ENCODE measurements at regions not wholly inside any gene's neighbourhood (a gene's known extent, or its start where the extent isn't known, plus 50 kb on each side); places are given as distances from the start of the nearest gene placed in this dataset.

- no peaks in the 10 kb centered on the region for H3K9me3 ChIP-seq (ENCODE audit: control insufficient read depth, low read length)
- no peaks in the 10 kb centered on the region for H3K36me3 ChIP-seq (ENCODE audit: control insufficient read depth in 1 of 2, insufficient read depth in 2 of 2, low read length in 1 of 2)
- ATAC-seq (ENCODE audit: low FRiP score) (no peak), DNase-seq (no peak)
- WGBS, 2 donors = 86 to 91% methylated on average over 5 of the region's 5 CpGs
- no peaks in the 10 kb centered on the region for H3K27me3 ChIP-seq (ENCODE audit: control insufficient read depth in 1 of 2, insufficient read depth in 2 of 2, low read length in 1 of 2)
- intact Hi-C loops (cut with DNase I) = no loop called here
- no peak overlapping the region for H3K27ac ChIP-seq (ENCODE audit: low read depth in 1 of 2, low read length in 2 of 2)
- no peaks in the 10 kb centered on the region for H3K4me1 ChIP-seq (ENCODE audit: control insufficient read depth in 1 of 2, insufficient read depth in 2 of 2, low read length in 2 of 2)
- no peak overlapping the region for H3K4me3 ChIP-seq (ENCODE audit: low read length in 2 of 2)
These were observed 96.7 kb upstream of the RBBP6 start for GRCh38 chr16:24442631-24443030.

- Histone ChIP-seq H3K36me3 (ENCODE audit: control insufficient read depth in 1 of 2, insufficient read depth in 2 of 2, low read length in 1 of 2) (no peaks in the 10 kb centered on the region), H3K9me3 (ENCODE audit: control insufficient read depth, low read length) (no peaks in the 10 kb centered on the region), H3K4me1 (ENCODE audit: control insufficient read depth in 1 of 2, insufficient read depth in 2 of 2, low read length in 2 of 2) (no peaks in the 10 kb centered on the region), H3K27ac (ENCODE audit: low read depth in 1 of 2, low read length in 2 of 2) (no peak overlapping the region), H3K27me3 (ENCODE audit: control insufficient read depth in 1 of 2, insufficient read depth in 2 of 2, low read length in 1 of 2) (no peaks in the 10 kb centered on the region), H3K4me3 (ENCODE audit: low read length in 2 of 2) (no peak overlapping the region)
- intact Hi-C loops (cut with DNase I) = no loop called here
- DNase-seq (no peak), ATAC-seq (ENCODE audit: low FRiP score) (no peak)
- 88% methylated on average over 8 of the region's 8 CpGs for WGBS, 2 donors
These were observed 94.2 kb upstream of the RBBP6 start for GRCh38 chr16:24445216-24445615.

GRCh38 chr16:24446189-24446588, 93.2 kb upstream of the RBBP6 start:
- H3K27me3 ChIP-seq (ENCODE audit: control insufficient read depth in 1 of 2, insufficient read depth in 2 of 2, low read length in 1 of 2) = no peaks in the 10 kb centered on the region
- no peak for DNase-seq
- H3K4me3 ChIP-seq (ENCODE audit: low read length in 2 of 2) = no peak overlapping the region
- H3K36me3 ChIP-seq (ENCODE audit: control insufficient read depth in 1 of 2, insufficient read depth in 2 of 2, low read length in 1 of 2) = no peaks in the 10 kb centered on the region
- no peaks in the 10 kb centered on the region for H3K9me3 ChIP-seq (ENCODE audit: control insufficient read depth, low read length)
- H3K27ac ChIP-seq (ENCODE audit: low read depth in 1 of 2, low read length in 2 of 2) = no peak overlapping the region
- no peak for ATAC-seq (ENCODE audit: low FRiP score)
- intact Hi-C loops (cut with DNase I) = no loop called here
- H3K4me1 ChIP-seq (ENCODE audit: control insufficient read depth in 1 of 2, insufficient read depth in 2 of 2, low read length in 2 of 2) = no peaks in the 10 kb centered on the region
- WGBS, 2 donors = 91 to 96% methylated on average over 3 of the region's 3 CpGs

GRCh38 chr16:24452724-24453123, 86.6 kb upstream of the RBBP6 start:
- Histone ChIP-seq H3K4me3 (ENCODE audit: low read length in 2 of 2) (no peak overlapping the region), H3K27me3 (ENCODE audit: control insufficient read depth in 1 of 2, insufficient read depth in 2 of 2, low read length in 1 of 2) (no peaks in the 10 kb centered on the region), H3K4me1 (ENCODE audit: control insufficient read depth in 1 of 2, insufficient read depth in 2 of 2, low read length in 2 of 2) (no peaks in the 10 kb centered on the region), H3K9me3 (ENCODE audit: control insufficient read depth, low read length) (peaks cover 2% of the 10 kb centered on the region), H3K27ac (ENCODE audit: low read depth in 1 of 2, low read length in 2 of 2) (no peak overlapping the region), H3K36me3 (ENCODE audit: control insufficient read depth in 1 of 2, insufficient read depth in 2 of 2, low read length in 1 of 2) (no peaks in the 10 kb centered on the region)
- no peak for ATAC-seq (ENCODE audit: low FRiP score)
- DNase-seq = no peak
- intact Hi-C loops (cut with DNase I) = no loop called here
- WGBS, 2 donors = 79 to 80% methylated on average over 3 of the region's 3 CpGs

GRCh38 chr16:24463196-24463945, 76.0 kb upstream of the RBBP6 start:
- Histone ChIP-seq H3K9me3 (ENCODE audit: control insufficient read depth, low read length) (peaks cover 6% of the 10 kb centered on the region), H3K4me1 (ENCODE audit: control insufficient read depth in 1 of 2, insufficient read depth in 2 of 2, low read length in 2 of 2) (no peaks in the 10 kb centered on the region), H3K27me3 (ENCODE audit: control insufficient read depth in 1 of 2, insufficient read depth in 2 of 2, low read length in 1 of 2) (peaks cover 0 to 3% of the 10 kb centered on the region in 2 donors), H3K4me3 (ENCODE audit: low read length in 2 of 2) (no peak overlapping the region), H3K36me3 (ENCODE audit: control insufficient read depth in 1 of 2, insufficient read depth in 2 of 2, low read length in 1 of 2) (no peaks in the 10 kb centered on the region), H3K27ac (ENCODE audit: low read depth in 1 of 2, low read length in 2 of 2) (no peak overlapping the region)
- intact Hi-C loops (cut with DNase I) = no loop called here
- DNase-seq (no peak), ATAC-seq (ENCODE audit: low FRiP score) (no peak)
- 59 to 61% methylated on average over 10 of the region's 10 CpGs for WGBS, 2 donors

- 50 to 58% methylated on average over 7 of the region's 7 CpGs for WGBS, 2 donors
- no peak overlapping the region for H3K27ac ChIP-seq (ENCODE audit: low read depth in 1 of 2, low read length in 2 of 2)
- intact Hi-C loops (cut with DNase I) = no loop called here
These were observed 67.6 kb upstream of the RBBP6 start for GRCh38 chr16:24471561-24472350.

GRCh38 chr16:24477492-24477891, 61.9 kb upstream of the RBBP6 start:
- 72 to 74% methylated on average over 6 of the region's 6 CpGs for WGBS, 2 donors
- intact Hi-C loops (cut with DNase I) = no loop called here

More at GRCh38 chr16:24471561-24472350, 67.6 kb upstream of the RBBP6 start:
- Histone ChIP-seq H3K36me3 (ENCODE audit: control insufficient read depth in 1 of 2, insufficient read depth in 2 of 2, low read length in 1 of 2) (no peaks in the 10 kb centered on the region), H3K27me3 (ENCODE audit: control insufficient read depth in 1 of 2, insufficient read depth in 2 of 2, low read length in 1 of 2) (no peaks in the 10 kb centered on the region), H3K4me3 (ENCODE audit: low read length in 2 of 2) (no peak overlapping the region), H3K9me3 (ENCODE audit: control insufficient read depth, low read length) (peaks cover 7% of the 10 kb centered on the region), H3K4me1 (ENCODE audit: control insufficient read depth in 1 of 2, insufficient read depth in 2 of 2, low read length in 2 of 2) (no peaks in the 10 kb centered on the region)
- no peak for ATAC-seq (ENCODE audit: low FRiP score)
- no peak for DNase-seq

GRCh38 chr16:24478401-24478800, 61.0 kb upstream of the RBBP6 start:
- Histone ChIP-seq H3K4me1 (ENCODE audit: control insufficient read depth in 1 of 2, insufficient read depth in 2 of 2, low read length in 2 of 2) (no peaks in the 10 kb centered on the region), H3K36me3 (ENCODE audit: control insufficient read depth in 1 of 2, insufficient read depth in 2 of 2, low read length in 1 of 2) (no peaks in the 10 kb centered on the region), H3K9me3 (ENCODE audit: control insufficient read depth, low read length) (peaks cover 8% of the 10 kb centered on the region), H3K27ac (ENCODE audit: low read depth in 1 of 2, low read length in 2 of 2) (no peak overlapping the region), H3K27me3 (ENCODE audit: control insufficient read depth in 1 of 2, insufficient read depth in 2 of 2, low read length in 1 of 2) (no peaks in the 10 kb centered on the region), H3K4me3 (ENCODE audit: low read length in 2 of 2) (no peak overlapping the region)
- ATAC-seq (ENCODE audit: low FRiP score) = no peak
- DNase-seq = no peak
- 84% methylated on average over 7 of the region's 7 CpGs for WGBS, 2 donors
- intact Hi-C loops (cut with DNase I) = no loop called here

More at GRCh38 chr16:24477492-24477891, 61.9 kb upstream of the RBBP6 start:
- DNase-seq (no peak), ATAC-seq (ENCODE audit: low FRiP score) (no peak)
- Histone ChIP-seq H3K27ac (ENCODE audit: low read depth in 1 of 2, low read length in 2 of 2) (no peak overlapping the region), H3K4me1 (ENCODE audit: control insufficient read depth in 1 of 2, insufficient read depth in 2 of 2, low read length in 2 of 2) (no peaks in the 10 kb centered on the region), H3K4me3 (ENCODE audit: low read length in 2 of 2) (no peak overlapping the region), H3K27me3 (ENCODE audit: control insufficient read depth in 1 of 2, insufficient read depth in 2 of 2, low read length in 1 of 2) (no peaks in the 10 kb centered on the region), H3K36me3 (ENCODE audit: control insufficient read depth in 1 of 2, insufficient read depth in 2 of 2, low read length in 1 of 2) (no peaks in the 10 kb centered on the region), H3K9me3 (ENCODE audit: control insufficient read depth, low read length) (peaks cover 6% of the 10 kb centered on the region)
